Breast epithelium (tissue), 3 donors: ENCODE measurements at regions not wholly inside any gene's neighbourhood (a gene's known extent, or its start where the extent isn't known, plus 50 kb on each side); places are given as distances from the start of the nearest gene placed in this dataset.

ENCODE experiments used
- POLR2A ChIP-seq: fragments of 450-650 bp; IDR thresholded peaks from one replicate; pipeline ENCODE4 v1.6.1; 2016; ENCODE audit warnings: antibody characterized with exemption, mild to moderate bottlenecking, moderate library complexity
- TF ChIP-seq, protein P1 (sequence below), 3 donors: fragments of 450-650 bp; IDR thresholded peaks; one replicate each; pipeline ENCODE4 v1.5.1; 2016 to 2017; ENCODE audit warnings: antibody characterized with exemption in 3 of 3, mild to moderate bottlenecking in 3 of 3, moderate library complexity in 3 of 3

DNA sequence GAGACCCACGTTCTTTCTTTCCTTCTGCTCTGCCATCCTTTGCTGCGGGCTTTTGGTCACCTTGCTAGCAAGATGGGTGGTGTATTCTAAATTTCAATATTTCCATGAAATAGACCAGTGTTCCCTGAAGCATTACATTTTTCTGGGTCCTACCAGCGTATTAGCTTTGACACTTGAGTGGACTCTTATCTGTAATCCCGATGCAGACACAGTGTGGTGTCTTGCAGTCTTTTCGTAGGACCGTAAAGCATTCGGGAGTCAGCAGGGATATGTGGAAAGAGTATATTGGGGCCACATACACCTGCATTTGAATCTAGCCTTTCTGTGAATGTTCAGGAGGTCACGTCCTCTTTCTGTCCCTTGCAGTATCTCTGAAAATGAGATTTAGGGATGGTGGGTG lies 124.7 kb upstream of the CPEB4 start:
- TF ChIP-seq, protein P1, sequence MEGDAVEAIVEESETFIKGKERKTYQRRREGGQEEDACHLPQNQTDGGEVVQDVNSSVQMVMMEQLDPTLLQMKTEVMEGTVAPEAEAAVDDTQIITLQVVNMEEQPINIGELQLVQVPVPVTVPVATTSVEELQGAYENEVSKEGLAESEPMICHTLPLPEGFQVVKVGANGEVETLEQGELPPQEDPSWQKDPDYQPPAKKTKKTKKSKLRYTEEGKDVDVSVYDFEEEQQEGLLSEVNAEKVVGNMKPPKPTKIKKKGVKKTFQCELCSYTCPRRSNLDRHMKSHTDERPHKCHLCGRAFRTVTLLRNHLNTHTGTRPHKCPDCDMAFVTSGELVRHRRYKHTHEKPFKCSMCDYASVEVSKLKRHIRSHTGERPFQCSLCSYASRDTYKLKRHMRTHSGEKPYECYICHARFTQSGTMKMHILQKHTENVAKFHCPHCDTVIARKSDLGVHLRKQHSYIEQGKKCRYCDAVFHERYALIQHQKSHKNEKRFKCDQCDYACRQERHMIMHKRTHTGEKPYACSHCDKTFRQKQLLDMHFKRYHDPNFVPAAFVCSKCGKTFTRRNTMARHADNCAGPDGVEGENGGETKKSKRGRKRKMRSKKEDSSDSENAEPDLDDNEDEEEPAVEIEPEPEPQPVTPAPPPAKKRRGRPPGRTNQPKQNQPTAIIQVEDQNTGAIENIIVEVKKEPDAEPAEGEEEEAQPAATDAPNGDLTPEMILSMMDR (IDR thresholded peaks at IDR 0.05), result no peak
- TF ChIP-seq POLR2A, result no peak
